WTC11 (cell line): ENCODE measurements at regions not wholly inside any gene's neighbourhood (a gene's known extent, or its start where the extent isn't known, plus 50 kb on each side); places are given as distances from the start of the nearest gene placed in this dataset.

ENCODE experiments used
- ATAC-seq: fragments of 200-7000 bp; cut with Tn5 transposase; 2 replicates; pipeline ENCODE4 v1.10.0; 2021; ENCODE audit warnings: mild to moderate bottlenecking, moderate library complexity
- CTCF ChIA-PET: fragments of 300-600 bp; sonication (Branson Sonifier 250); formaldehyde crosslinking; loops from one replicate; lab custom pipeline; 2021; ENCODE audit warnings: antibody characterized with exemption; lab: Charles Lee
- POLR2A ChIA-PET: fragments of 350-600 bp; sonication (Branson Sonifier 250); formaldehyde crosslinking; loops from one replicate; lab custom pipeline; 2021; ENCODE audit warnings: antibody characterized with exemption; lab: Charles Lee
- DNase-seq: peaks from one replicate; pipeline ENCODE4 v3.0.0; 2021; ENCODE audit warnings: low spot score
- H3K27ac Mint-ChIP-seq: 2 replicates; pipeline ENCODE4 v1.8.0; 2021; ENCODE audit warnings: mixed read lengths
- H3K27me3 Mint-ChIP-seq: 2 replicates; pipeline ENCODE4 v1.8.0; 2021; ENCODE audit warnings: low read depth, mild to moderate bottlenecking, moderate library complexity, mixed read lengths
- H3K36me3 Mint-ChIP-seq: 2 replicates; pipeline ENCODE4 v1.8.0; 2021; ENCODE audit warnings: mixed read lengths
- H3K4me1 Mint-ChIP-seq: 2 replicates; pipeline ENCODE4 v1.8.0; 2022; ENCODE audit warnings: mixed read lengths
- H3K4me3 Mint-ChIP-seq: 2 replicates; pipeline ENCODE4 v1.8.0; 2021; ENCODE audit warnings: mild to moderate bottlenecking, moderate library complexity, mixed read lengths
- H3K9me3 Mint-ChIP-seq: 2 replicates; pipeline ENCODE4 v1.8.0; 2021; ENCODE audit warnings: mixed read lengths
- FOXP1 ChIP-seq: sonication (generic); formaldehyde crosslinking; IDR thresholded peaks from 2 replicates; pipeline ENCODE4 v1.8.0; 2022; ENCODE audit warnings: missing genetic modification reagents, mild to moderate bottlenecking, moderate library complexity, borderline replicate concordance
- JAZF1 ChIP-seq: fragments of 250-450 bp; sonication (Bioruptor Pico); IDR thresholded peaks from 2 replicates; pipeline ENCODE4 v1.9.0; 2021; ENCODE audit warnings: moderate library complexity, mild to moderate bottlenecking, inconsistent platforms
- NFATC4 ChIP-seq: fragments of 250-450 bp; sonication (Bioruptor Pico); IDR thresholded peaks from 2 replicates; pipeline ENCODE4 v1.9.0; 2021; ENCODE audit warnings: mild to moderate bottlenecking
- NR2C2 ChIP-seq: sonication (generic); formaldehyde crosslinking; IDR thresholded peaks from 2 replicates; pipeline ENCODE4 v1.8.0; 2022; ENCODE audit warnings: mild to moderate bottlenecking, missing genetic modification reagents
- RORB ChIP-seq: fragments of 250-450 bp; sonication (Bioruptor Pico); IDR thresholded peaks from 2 replicates; pipeline ENCODE4 v1.9.0; 2021; ENCODE audit warnings: mild to moderate bottlenecking
- SOX15 ChIP-seq: fragments of 250-450 bp; sonication (Bioruptor Pico); IDR thresholded peaks from 2 replicates; pipeline ENCODE4 v1.9.0; 2021; ENCODE audit warnings: mild to moderate bottlenecking
- SP1 ChIP-seq: sonication (generic); formaldehyde crosslinking; conservative IDR thresholded peaks from 2 replicates; pipeline ENCODE4 v1.8.1; 2022; ENCODE audit warnings: missing genetic modification reagents
- ZNF121 ChIP-seq: sonication (generic); formaldehyde crosslinking; IDR thresholded peaks from 2 replicates; pipeline ENCODE4 v1.8.0; 2023; ENCODE audit warnings: missing genetic modification reagents
- ZNF138 ChIP-seq: sonication (generic); formaldehyde crosslinking; conservative IDR thresholded peaks from 2 replicates; pipeline ENCODE4 v1.8.1; 2022; ENCODE audit warnings: mild to moderate bottlenecking, moderate library complexity, missing genetic modification reagents
- ZNF219 ChIP-seq: sonication (generic); formaldehyde crosslinking; IDR thresholded peaks from 2 replicates; pipeline ENCODE4 v1.8.0; 2023; ENCODE audit warnings: missing genetic modification reagents, mild to moderate bottlenecking, borderline replicate concordance
- ZNF232 ChIP-seq: sonication (generic); formaldehyde crosslinking; IDR thresholded peaks from 2 replicates; pipeline ENCODE4 v1.8.0; 2022; ENCODE audit warnings: mild to moderate bottlenecking, missing genetic modification reagents
- ZNF396 ChIP-seq: fragments of 250-450 bp; sonication (Bioruptor Pico); IDR thresholded peaks from 2 replicates; pipeline ENCODE4 v1.8.0; 2021; ENCODE audit warnings: mild to moderate bottlenecking, moderate library complexity, borderline replicate concordance
- TF ChIP-seq, protein P1 (sequence below): fragments of 250-450 bp; sonication (Bioruptor Pico); IDR thresholded peaks from 2 replicates; pipeline ENCODE4 v1.9.0; 2021; ENCODE audit warnings: mild to moderate bottlenecking, borderline replicate concordance
- TF ChIP-seq, protein P2 (sequence below): sonication (generic); formaldehyde crosslinking; IDR thresholded peaks from 2 replicates; pipeline ENCODE4 v1.8.0; 2022; ENCODE audit warnings: mild to moderate bottlenecking, missing genetic modification reagents
- TF ChIP-seq, protein P3 (sequence below): sonication (generic); formaldehyde crosslinking; IDR thresholded peaks from 2 replicates; pipeline ENCODE4 v1.8.1; 2022; ENCODE audit warnings: low read depth, missing genetic modification reagents, borderline replicate concordance
- TF ChIP-seq, protein P4 (sequence below): sonication (generic); formaldehyde crosslinking; IDR thresholded peaks from 2 replicates; pipeline ENCODE4 v1.8.1; 2023; ENCODE audit warnings: mild to moderate bottlenecking, moderate library complexity, missing genetic modification reagents
- TF ChIP-seq, protein P5 (sequence below): sonication (generic); formaldehyde crosslinking; IDR thresholded peaks from 2 replicates; pipeline ENCODE4 v1.8.0; 2022; ENCODE audit warnings: missing genetic modification reagents
- TF ChIP-seq, protein P6 (sequence below): fragments of 250-450 bp; sonication (Bioruptor Pico); IDR thresholded peaks from 2 replicates; pipeline ENCODE4 v1.9.0; 2021; ENCODE audit warnings: moderate library complexity, mild to moderate bottlenecking, inconsistent platforms, borderline replicate concordance

DNA sequence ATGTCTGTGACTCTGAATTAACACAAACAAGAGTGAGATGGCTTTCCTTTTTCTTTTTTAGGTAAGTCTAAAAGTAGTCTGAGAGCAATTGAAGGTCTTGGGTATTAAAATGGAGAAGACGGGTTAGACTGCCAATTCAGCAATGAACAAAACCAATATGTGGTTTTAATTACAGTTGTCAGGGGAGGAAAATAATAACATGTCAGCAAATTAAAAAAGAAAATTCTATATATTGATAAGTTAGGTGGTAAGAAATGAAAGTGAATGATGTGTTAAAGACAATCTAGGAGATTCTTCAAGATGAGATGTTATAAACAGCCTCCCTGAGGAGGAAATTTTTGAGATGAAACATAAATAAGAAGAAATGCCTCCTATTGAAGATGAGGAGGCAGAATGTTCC is 150.6 kb upstream of the HSF2 start (continued):
- TF ChIP-seq, protein P1, sequence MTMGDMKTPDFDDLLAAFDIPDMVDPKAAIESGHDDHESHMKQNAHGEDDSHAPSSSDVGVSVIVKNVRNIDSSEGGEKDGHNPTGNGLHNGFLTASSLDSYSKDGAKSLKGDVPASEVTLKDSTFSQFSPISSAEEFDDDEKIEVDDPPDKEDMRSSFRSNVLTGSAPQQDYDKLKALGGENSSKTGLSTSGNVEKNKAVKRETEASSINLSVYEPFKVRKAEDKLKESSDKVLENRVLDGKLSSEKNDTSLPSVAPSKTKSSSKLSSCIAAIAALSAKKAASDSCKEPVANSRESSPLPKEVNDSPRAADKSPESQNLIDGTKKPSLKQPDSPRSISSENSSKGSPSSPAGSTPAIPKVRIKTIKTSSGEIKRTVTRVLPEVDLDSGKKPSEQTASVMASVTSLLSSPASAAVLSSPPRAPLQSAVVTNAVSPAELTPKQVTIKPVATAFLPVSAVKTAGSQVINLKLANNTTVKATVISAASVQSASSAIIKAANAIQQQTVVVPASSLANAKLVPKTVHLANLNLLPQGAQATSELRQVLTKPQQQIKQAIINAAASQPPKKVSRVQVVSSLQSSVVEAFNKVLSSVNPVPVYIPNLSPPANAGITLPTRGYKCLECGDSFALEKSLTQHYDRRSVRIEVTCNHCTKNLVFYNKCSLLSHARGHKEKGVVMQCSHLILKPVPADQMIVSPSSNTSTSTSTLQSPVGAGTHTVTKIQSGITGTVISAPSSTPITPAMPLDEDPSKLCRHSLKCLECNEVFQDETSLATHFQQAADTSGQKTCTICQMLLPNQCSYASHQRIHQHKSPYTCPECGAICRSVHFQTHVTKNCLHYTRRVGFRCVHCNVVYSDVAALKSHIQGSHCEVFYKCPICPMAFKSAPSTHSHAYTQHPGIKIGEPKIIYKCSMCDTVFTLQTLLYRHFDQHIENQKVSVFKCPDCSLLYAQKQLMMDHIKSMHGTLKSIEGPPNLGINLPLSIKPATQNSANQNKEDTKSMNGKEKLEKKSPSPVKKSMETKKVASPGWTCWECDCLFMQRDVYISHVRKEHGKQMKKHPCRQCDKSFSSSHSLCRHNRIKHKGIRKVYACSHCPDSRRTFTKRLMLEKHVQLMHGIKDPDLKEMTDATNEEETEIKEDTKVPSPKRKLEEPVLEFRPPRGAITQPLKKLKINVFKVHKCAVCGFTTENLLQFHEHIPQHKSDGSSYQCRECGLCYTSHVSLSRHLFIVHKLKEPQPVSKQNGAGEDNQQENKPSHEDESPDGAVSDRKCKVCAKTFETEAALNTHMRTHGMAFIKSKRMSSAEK (CRISPR knock-in tag) = no peak
- TF ChIP-seq SP1 (no peak), ZNF219 (CRISPR knock-in tag) (no peak), JAZF1 (no peak), NR2C2 (CRISPR knock-in tag) (no peak), RORB (CRISPR knock-in tag) (no peak), ZNF121 (no peak), ZNF138 (no peak), SOX15 (CRISPR knock-in tag) (no peak)
- TF ChIP-seq, protein P2, sequence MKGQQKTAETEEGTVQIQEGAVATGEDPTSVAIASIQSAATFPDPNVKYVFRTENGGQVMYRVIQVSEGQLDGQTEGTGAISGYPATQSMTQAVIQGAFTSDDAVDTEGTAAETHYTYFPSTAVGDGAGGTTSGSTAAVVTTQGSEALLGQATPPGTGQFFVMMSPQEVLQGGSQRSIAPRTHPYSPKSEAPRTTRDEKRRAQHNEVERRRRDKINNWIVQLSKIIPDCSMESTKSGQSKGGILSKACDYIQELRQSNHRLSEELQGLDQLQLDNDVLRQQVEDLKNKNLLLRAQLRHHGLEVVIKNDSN (CRISPR knock-in tag) = no peak
- TF ChIP-seq, protein P3, sequence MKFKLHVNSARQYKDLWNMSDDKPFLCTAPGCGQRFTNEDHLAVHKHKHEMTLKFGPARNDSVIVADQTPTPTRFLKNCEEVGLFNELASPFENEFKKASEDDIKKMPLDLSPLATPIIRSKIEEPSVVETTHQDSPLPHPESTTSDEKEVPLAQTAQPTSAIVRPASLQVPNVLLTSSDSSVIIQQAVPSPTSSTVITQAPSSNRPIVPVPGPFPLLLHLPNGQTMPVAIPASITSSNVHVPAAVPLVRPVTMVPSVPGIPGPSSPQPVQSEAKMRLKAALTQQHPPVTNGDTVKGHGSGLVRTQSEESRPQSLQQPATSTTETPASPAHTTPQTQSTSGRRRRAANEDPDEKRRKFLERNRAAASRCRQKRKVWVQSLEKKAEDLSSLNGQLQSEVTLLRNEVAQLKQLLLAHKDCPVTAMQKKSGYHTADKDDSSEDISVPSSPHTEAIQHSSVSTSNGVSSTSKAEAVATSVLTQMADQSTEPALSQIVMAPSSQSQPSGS (CRISPR knock-in tag) = no peak

DNA sequence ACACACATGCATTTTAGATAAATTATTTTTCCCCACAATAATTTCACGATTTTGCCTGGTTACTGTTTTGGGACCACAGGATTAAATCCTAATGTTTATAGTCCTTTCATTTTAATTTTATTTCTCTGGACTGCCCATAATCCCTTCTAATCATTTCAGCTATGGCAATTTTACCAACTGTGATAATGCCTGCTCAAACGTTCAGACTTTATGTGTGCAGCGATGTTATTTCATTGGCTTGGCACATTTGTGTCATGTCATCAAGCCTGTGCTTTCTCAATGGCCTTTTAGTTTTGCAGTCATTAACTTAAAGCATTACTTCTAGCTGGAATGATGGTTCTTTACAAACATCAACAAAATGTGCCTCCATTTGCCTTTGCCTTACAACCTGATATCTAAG is 140.6 kb upstream of the HSF2 start:
- H3K4me3 Mint-ChIP-seq = no peak overlapping the region
- POLR2A ChIA-PET = no interaction called here
- no peak for ATAC-seq
- no peaks in the 10 kb centered on the region for H3K27me3 Mint-ChIP-seq
- no peak for DNase-seq
- no peaks in the 10 kb centered on the region for H3K36me3 Mint-ChIP-seq
- CTCF ChIA-PET = no interaction called here
- no peak for TF ChIP-seq ZNF232
- TF ChIP-seq, protein P4, sequence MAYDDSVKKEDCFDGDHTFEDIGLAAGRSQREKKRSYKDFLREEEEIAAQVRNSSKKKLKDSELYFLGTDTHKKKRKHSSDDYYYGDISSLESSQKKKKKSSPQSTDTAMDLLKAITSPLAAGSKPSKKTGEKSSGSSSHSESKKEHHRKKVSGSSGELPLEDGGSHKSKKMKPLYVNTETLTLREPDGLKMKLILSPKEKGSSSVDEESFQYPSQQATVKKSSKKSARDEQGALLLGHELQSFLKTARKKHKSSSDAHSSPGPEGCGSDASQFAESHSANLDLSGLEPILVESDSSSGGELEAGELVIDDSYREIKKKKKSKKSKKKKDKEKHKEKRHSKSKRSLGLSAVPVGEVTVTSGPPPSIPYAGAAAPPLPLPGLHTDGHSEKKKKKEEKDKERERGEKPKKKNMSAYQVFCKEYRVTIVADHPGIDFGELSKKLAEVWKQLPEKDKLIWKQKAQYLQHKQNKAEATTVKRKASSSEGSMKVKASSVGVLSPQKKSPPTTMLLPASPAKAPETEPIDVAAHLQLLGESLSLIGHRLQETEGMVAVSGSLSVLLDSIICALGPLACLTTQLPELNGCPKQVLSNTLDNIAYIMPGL = no peak
- no peak for TF ChIP-seq SOX15 (CRISPR knock-in tag)
- no peak for TF ChIP-seq ZNF396
- TF ChIP-seq, protein P5, sequence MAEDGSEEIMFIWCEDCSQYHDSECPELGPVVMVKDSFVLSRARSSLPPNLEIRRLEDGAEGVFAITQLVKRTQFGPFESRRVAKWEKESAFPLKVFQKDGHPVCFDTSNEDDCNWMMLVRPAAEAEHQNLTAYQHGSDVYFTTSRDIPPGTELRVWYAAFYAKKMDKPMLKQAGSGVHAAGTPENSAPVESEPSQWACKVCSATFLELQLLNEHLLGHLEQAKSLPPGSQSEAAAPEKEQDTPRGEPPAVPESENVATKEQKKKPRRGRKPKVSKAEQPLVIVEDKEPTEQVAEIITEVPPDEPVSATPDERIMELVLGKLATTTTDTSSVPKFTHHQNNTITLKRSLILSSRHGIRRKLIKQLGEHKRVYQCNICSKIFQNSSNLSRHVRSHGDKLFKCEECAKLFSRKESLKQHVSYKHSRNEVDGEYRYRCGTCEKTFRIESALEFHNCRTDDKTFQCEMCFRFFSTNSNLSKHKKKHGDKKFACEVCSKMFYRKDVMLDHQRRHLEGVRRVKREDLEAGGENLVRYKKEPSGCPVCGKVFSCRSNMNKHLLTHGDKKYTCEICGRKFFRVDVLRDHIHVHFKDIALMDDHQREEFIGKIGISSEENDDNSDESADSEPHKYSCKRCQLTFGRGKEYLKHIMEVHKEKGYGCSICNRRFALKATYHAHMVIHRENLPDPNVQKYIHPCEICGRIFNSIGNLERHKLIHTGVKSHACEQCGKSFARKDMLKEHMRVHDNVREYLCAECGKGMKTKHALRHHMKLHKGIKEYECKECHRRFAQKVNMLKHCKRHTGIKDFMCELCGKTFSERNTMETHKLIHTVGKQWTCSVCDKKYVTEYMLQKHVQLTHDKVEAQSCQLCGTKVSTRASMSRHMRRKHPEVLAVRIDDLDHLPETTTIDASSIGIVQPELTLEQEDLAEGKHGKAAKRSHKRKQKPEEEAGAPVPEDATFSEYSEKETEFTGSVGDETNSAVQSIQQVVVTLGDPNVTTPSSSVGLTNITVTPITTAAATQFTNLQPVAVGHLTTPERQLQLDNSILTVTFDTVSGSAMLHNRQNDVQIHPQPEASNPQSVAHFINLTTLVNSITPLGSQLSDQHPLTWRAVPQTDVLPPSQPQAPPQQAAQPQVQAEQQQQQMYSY (CRISPR knock-in tag) = no peak
- TF ChIP-seq NFATC4 (CRISPR knock-in tag) = no peak
- TF ChIP-seq FOXP1 = no peak
- TF ChIP-seq, protein P6, sequence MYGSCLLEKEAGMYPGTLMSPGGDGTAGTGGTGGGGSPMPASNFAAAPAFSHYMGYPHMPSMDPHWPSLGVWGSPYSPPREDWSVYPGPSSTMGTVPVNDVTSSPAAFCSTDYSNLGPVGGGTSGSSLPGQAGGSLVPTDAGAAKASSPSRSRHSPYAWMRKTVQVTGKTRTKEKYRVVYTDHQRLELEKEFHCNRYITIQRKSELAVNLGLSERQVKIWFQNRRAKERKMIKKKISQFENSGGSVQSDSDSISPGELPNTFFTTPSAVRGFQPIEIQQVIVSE (CRISPR knock-in tag) = no peak
- TF ChIP-seq, all 79 proteins: peak for 0
- no peaks in the 10 kb centered on the region for H3K9me3 Mint-ChIP-seq
- H3K27ac Mint-ChIP-seq = no peak overlapping the region
- H3K4me1 Mint-ChIP-seq = peaks cover 11% of the 10 kb centered on the region
